ENCODE measurements at regions not wholly inside any gene's neighbourhood (a gene's known extent, or its start where the extent isn't known, plus 50 kb on each side); places are given as distances from the start of the nearest gene placed in this dataset.

DNA sequence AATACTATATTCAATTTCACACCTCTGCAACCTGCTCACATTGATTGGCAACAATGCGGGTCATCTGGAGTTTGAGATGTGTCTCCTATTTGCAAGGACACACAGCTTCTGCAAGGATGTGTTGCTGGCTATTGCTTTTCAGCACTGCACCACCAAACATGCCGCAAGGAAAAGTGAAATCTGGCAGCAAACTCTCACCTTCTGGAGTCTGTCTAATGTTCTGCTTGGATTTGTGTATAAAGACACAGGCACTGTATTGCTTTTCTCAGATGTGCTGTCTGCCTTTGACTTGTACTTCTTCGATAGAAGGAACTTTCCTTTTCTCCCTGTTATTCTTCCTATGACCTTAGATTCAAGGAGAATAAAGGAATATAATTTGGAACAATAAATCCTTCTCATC lies 138.6 kb upstream of the EPHA4 start:
- TF ChIP-seq JUND (IDR thresholded peaks at IDR 0.05) (no peak), EP300 (IDR thresholded peaks at IDR 0.05; ENCODE audit: borderline replicate concordance in 1 of 2, low read depth in 1 of 2, low read length in 1 of 2) (no peak)
